ENCODE measurements at regions not wholly inside any gene's neighbourhood (a gene's known extent, or its start where the extent isn't known, plus 50 kb on each side); places are given as distances from the start of the nearest gene placed in this dataset.

GRCh38 chr15:58318517-58318916 is 113.3 kb upstream of the LIPC start:
- TF ChIP-seq CTCF (IDR thresholded peaks at IDR 0.05) (no peak), POLR2AphosphoS5 (IDR thresholded peaks at IDR 0.05) (no peak), POLR2A (IDR thresholded peaks at IDR 0.05) (no peak)

Data from breast epithelium (tissue), 3 donors.